Parathyroid adenoma (tissue), 2 donors: ENCODE measurements at regions not wholly inside any gene's neighbourhood (a gene's known extent, or its start where the extent isn't known, plus 50 kb on each side); places are given as distances from the start of the nearest gene placed in this dataset.

Experiments
- H2AFZ ChIP-seq: fragments of 300-600 bp; sonication (generic); one replicate; pipeline ENCODE4 v1.7.0; 2017; ENCODE audit warnings: antibody characterized with exemption, mild to moderate bottlenecking
- H3K27ac ChIP-seq: fragments of 300-600 bp; sonication (generic); one replicate; pipeline ENCODE4 v1.7.0; 2017
- H3K27me3 ChIP-seq: fragments of 300-600 bp; sonication (generic); one replicate; pipeline ENCODE4 v1.7.0; 2017; ENCODE audit warnings: low read length; ENCODE audit not compliant: control insufficient read depth, insufficient read depth
- H3K36me3 ChIP-seq: fragments of 300-600 bp; sonication (generic); one replicate; pipeline ENCODE4 v1.7.0; 2017; ENCODE audit warnings: low read length; ENCODE audit not compliant: control insufficient read depth, insufficient read depth
- H3K4me1 ChIP-seq: fragments of 300-600 bp; sonication (generic); one replicate; pipeline ENCODE4 v1.7.0; 2017; ENCODE audit warnings: control low read depth
- H3K4me2 ChIP-seq: fragments of 300-600 bp; sonication (generic); one replicate; pipeline ENCODE4 v1.7.0; 2017; ENCODE audit warnings: low read length
- H3K4me3 ChIP-seq: fragments of 300-600 bp; sonication (generic); one replicate; pipeline ENCODE4 v1.7.0; 2017; ENCODE audit warnings: low read depth, low read length
- H3K79me2 ChIP-seq: fragments of 300-600 bp; sonication (generic); one replicate; pipeline ENCODE4 v1.7.0; 2017; ENCODE audit warnings: control low read depth
- H3K9ac ChIP-seq: fragments of 300-600 bp; sonication (generic); one replicate; pipeline ENCODE4 v1.7.0; 2017; ENCODE audit warnings: mild to moderate bottlenecking
- H3K9me3 ChIP-seq: fragments of 300-600 bp; sonication (generic); one replicate; pipeline ENCODE4 v1.7.0; 2017; ENCODE audit warnings: low read length; ENCODE audit not compliant: control insufficient read depth
- TF ChIP-seq, protein P1 (sequence below): fragments of 300-600 bp; sonication (generic); IDR thresholded peaks from one replicate; pipeline ENCODE4 v1.7.0; 2017; ENCODE audit warnings: antibody characterized with exemption, mild to moderate bottlenecking
- donor health status: primary hyperparathyroidism.

DNA sequence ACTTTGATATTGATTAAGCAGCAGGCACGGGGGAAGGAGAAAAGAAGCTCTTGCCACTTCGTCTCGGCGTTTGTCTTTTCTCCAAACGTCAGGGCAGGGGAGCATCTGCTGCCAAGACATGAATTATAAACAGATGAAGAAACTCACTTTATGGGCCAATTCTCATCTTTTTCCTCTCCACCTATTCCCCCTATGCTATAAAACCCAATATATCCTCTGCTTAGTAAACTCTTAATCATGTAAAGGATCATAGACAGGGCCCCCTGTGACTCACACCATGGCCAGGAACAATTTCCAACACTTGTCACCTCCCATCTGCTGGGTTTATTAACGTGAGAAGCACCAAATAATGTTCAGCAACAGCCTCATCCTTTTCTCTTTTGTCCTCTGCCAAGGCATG is 1092.1 kb upstream of the TMEM132C start:
- TF ChIP-seq, protein P1, sequence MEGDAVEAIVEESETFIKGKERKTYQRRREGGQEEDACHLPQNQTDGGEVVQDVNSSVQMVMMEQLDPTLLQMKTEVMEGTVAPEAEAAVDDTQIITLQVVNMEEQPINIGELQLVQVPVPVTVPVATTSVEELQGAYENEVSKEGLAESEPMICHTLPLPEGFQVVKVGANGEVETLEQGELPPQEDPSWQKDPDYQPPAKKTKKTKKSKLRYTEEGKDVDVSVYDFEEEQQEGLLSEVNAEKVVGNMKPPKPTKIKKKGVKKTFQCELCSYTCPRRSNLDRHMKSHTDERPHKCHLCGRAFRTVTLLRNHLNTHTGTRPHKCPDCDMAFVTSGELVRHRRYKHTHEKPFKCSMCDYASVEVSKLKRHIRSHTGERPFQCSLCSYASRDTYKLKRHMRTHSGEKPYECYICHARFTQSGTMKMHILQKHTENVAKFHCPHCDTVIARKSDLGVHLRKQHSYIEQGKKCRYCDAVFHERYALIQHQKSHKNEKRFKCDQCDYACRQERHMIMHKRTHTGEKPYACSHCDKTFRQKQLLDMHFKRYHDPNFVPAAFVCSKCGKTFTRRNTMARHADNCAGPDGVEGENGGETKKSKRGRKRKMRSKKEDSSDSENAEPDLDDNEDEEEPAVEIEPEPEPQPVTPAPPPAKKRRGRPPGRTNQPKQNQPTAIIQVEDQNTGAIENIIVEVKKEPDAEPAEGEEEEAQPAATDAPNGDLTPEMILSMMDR = no peak
- Histone ChIP-seq H3K4me3 (no peak overlapping the region), H3K9me3 (no peaks in the 10 kb centered on the region), H3K4me1 (no peaks in the 10 kb centered on the region), H3K9ac (no peak overlapping the region), H3K4me2 (no peak overlapping the region), H3K27ac (no peak overlapping the region), H2AFZ (no peak overlapping the region), H3K36me3 (no peaks in the 10 kb centered on the region), H3K79me2 (no peaks in the 10 kb centered on the region), H3K27me3 (no peaks in the 10 kb centered on the region)

DNA sequence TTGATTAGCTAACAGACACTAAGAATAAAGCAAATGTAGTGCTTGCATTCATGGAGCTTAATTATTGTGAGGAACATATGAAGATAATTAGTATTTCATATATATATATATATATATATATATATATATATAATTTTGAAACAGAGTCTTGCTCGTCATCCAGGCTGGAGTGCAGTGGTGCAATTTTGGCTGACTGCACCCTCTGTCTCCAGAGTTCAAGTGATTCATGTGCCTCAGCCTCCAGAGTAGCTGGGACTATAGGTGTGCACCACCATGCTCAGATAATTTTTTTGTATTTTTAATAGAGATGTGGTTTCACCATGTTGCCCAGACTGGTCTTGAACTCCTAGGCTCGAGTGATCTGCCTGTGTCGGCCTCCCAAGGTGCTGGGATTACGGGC is 1091.6 kb upstream of the TMEM132C start:
- Histone ChIP-seq H3K4me2 (no peak overlapping the region), H3K79me2 (no peaks in the 10 kb centered on the region), H3K27me3 (no peaks in the 10 kb centered on the region), H3K4me1 (no peaks in the 10 kb centered on the region), H3K9ac (no peak overlapping the region), H3K36me3 (no peaks in the 10 kb centered on the region), H2AFZ (no peak overlapping the region), H3K4me3 (no peak overlapping the region), H3K9me3 (no peaks in the 10 kb centered on the region), H3K27ac (no peak overlapping the region)
- TF ChIP-seq, protein P1 = no peak

DNA sequence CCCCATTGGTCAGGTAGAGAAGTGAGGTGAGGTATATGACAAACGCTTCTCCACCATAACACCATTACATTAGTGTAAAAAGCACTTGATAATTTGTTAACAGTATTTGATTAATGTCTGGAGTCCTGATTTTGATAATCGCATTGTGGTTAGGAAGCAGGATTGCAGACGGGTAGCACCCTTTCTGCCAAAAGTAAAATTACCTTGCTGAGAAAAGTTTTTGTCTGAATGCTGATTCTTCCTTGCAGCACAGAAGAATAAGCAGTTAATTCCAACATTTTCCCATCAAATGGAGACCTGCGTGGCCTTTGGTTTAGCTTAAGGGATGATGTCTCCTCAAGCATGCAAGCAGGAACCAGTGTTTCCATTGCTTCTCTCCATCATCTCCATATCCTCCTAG is 1090.2 kb upstream of the TMEM132C start:
- H3K9ac ChIP-seq = no peak overlapping the region

DNA sequence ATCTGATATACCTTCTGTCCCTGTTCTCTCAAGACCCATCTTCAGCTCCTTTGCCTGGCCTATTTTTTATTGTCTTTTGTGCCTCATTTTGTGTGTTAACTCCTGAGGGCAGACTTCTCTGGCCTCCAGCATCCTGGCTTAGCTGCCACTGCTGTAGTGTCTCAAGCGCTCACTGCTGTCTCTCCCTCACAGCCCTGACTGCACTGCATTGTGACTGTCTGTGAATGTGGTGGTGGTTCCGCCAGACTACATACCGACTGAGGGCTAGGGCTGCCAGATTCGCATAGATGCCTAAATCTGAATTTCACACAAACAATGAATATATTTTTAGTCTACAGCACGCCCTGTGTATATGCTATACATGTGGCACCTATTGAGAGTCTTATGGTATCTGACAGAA is 1088.9 kb upstream of the TMEM132C start:
- TF ChIP-seq, protein P1 = no peak
- Histone ChIP-seq H3K27ac (no peak overlapping the region), H3K4me3 (no peak overlapping the region), H2AFZ (no peak overlapping the region), H3K79me2 (no peaks in the 10 kb centered on the region), H3K9me3 (no peaks in the 10 kb centered on the region), H3K4me2 (no peak overlapping the region), H3K9ac (no peak overlapping the region), H3K27me3 (no peaks in the 10 kb centered on the region), H3K4me1 (no peaks in the 10 kb centered on the region), H3K36me3 (no peaks in the 10 kb centered on the region)

More for the DNA sequence above, 1090.2 kb upstream of the TMEM132C start:
- H3K4me3 ChIP-seq = no peak overlapping the region
- no peak overlapping the region for H2AFZ ChIP-seq
- TF ChIP-seq, protein P1 = no peak
- no peaks in the 10 kb centered on the region for H3K9me3 ChIP-seq
- no peak overlapping the region for H3K4me2 ChIP-seq
- H3K79me2 ChIP-seq = no peaks in the 10 kb centered on the region
- H3K4me1 ChIP-seq = no peaks in the 10 kb centered on the region
- no peak overlapping the region for H3K27ac ChIP-seq
- no peaks in the 10 kb centered on the region for H3K36me3 ChIP-seq
- no peaks in the 10 kb centered on the region for H3K27me3 ChIP-seq

DNA sequence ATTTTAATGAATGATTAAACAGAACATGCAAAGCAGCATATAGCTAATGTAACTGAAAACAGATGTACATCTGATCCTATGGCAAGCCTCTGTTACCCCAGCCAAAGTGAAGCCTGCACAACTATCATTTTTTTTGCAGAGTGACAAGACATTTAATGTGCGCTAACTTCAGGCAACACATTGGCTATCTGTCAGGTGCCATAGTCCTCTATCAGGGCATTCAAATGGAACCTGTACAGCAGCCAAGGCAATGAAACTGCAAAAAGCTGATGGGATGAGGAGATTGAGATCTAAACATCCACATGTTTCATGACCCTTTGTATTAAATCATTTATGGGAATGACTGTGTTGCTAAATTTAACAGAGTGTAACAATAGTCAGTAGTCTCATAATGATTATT is 1088.5 kb upstream of the TMEM132C start:
- Histone ChIP-seq H3K9me3 (no peaks in the 10 kb centered on the region), H3K27me3 (no peaks in the 10 kb centered on the region), H3K36me3 (no peaks in the 10 kb centered on the region), H3K79me2 (no peaks in the 10 kb centered on the region), H3K4me3 (no peak overlapping the region), H3K4me2 (no peak overlapping the region), H3K4me1 (no peaks in the 10 kb centered on the region), H3K9ac (no peak overlapping the region), H2AFZ (no peak overlapping the region), H3K27ac (no peak overlapping the region)
- TF ChIP-seq, protein P1 = no peak
